ENCODE measurements at regions not wholly inside any gene's neighbourhood (a gene's known extent, or its start where the extent isn't known, plus 50 kb on each side); places are given as distances from the start of the nearest gene placed in this dataset.
"Not testable (repeated sequence)": the region's sequence is repeated elsewhere in the genome, so short reads cannot be mapped to it uniquely, and the experiment has no call there.

DNA sequence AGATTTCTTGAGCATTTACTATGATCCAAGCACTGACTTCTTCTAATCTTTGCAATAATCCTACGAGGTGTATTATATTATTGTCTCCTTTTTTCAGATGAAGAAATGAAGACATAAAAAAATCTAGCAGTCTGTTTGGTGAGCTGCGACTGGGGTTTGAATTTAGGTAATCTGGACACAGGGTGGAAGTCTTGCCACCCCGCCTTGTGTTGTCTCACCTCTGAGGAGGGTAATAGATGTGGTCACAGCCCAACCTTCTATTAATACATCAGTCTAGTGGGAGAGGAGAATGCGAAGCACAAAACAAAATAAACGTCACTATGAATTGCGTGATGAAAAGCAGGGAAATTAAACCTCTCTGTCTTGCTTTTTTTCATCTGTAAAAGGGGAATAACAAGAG is 993.9 kb downstream of the VRK1 start:
- no peak for TF ChIP-seq POLR2A (IDR thresholded peaks at IDR 0.05; ENCODE audit: low read depth, low read length)
- DNase-seq (ENCODE audit: insufficient read length, low spot score) (no peak), FAIRE-seq (no peak)

DNA sequence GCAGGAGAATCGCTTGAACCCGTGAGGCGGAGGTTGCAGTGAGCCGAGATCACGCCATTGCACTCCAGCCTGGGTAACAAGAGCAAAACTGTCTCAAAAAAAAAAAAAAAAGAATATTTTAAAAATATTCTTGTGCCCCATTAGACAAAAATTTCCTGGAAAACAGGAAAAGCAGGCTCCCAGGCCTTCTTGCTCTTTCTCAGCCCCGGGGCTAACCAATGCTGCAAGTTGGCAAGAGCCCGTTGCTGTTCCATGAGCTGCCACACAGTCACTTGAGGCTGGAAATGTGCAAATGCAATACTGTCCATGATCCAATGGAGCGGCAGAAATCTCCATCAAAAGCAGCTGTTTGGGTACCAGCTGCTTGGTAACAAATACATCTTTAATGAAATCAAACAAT is 994.7 kb downstream of the VRK1 start:
- FAIRE-seq (no peak), DNase-seq (ENCODE audit: insufficient read length, low spot score) (no peak)
- TF ChIP-seq POLR2A (IDR thresholded peaks at IDR 0.05; ENCODE audit: low read depth, low read length), result no peak

- FAIRE-seq (no peak), DNase-seq (ENCODE audit: insufficient read length, low spot score) (no peak)
- TF ChIP-seq POLR2A (IDR thresholded peaks at IDR 0.05; ENCODE audit: low read depth, low read length), result no peak
These were observed 999.3 kb downstream of the VRK1 start for GRCh38 chr14:97796511-97796910.

GRCh38 chr14:97798176-97798575 is 1001.0 kb downstream of the VRK1 start:
- TF ChIP-seq POLR2A (IDR thresholded peaks at IDR 0.05; ENCODE audit: low read depth, low read length), result no peak
- FAIRE-seq, result no peak
- no peak for DNase-seq (ENCODE audit: insufficient read length, low spot score)

DNA sequence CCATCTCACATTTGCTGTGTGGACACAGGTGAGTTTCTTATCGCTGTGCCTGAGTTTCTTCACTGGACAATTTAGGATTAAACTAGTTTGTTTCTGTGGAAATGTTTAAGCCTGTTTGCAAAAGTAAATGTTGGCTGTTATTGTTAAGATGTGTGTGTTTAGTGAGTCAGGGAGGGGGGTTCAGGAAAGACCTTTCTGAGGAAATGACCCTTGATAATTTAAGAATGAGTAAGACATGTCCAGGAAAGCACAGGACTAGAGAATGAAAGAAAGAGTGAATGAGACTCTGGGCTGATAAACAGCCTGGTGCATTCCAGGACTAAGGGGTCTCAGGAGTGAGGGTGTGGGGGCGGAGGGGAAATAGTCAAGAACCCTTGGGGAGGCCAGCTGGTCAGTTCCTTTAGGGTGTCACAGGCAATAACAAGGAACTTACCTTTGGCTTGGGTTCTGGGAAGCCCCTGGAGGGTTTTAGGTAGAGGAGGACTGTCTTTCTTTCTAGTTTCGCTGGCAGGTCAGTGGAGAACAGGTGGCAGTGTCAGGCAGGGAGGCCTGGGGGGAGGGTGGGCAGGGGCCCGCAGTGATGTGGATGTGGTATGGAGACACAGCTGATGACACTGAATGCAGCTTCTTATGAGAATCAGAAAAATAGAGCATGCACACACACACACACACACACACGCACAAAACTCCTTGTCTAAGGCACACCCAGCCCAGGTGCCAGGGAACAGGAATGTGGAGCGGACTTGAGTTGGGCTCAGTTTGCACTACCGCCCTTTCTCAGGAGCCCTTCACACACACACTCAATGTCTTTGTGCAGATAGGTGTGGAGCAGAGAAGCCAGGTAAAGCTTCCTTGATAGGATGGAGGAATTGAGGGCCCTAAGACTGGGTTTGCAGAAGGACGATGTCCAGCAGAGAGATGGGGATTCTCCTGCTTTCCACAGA is 1005.5 kb downstream of the VRK1 start:
- DNase-seq (ENCODE audit: insufficient read length, low spot score), result no peak
- no peak for TF ChIP-seq POLR2A (IDR thresholded peaks at IDR 0.05; ENCODE audit: low read depth, low read length)
- no peak for FAIRE-seq

- no peak for FAIRE-seq
- no peak for TF ChIP-seq POLR2A (IDR thresholded peaks at IDR 0.05; ENCODE audit: low read depth, low read length)
- DNase-seq (ENCODE audit: insufficient read length, low spot score), result no peak
These were observed 1006.9 kb downstream of the VRK1 start for GRCh38 chr14:97804056-97804455.

- FAIRE-seq (no peak), DNase-seq (ENCODE audit: insufficient read length, low spot score) (no peak)
- TF ChIP-seq POLR2A (IDR thresholded peaks at IDR 0.05; ENCODE audit: low read depth, low read length), result no peak
These were observed 1009.7 kb downstream of the VRK1 start for GRCh38 chr14:97806891-97807290.

DNA sequence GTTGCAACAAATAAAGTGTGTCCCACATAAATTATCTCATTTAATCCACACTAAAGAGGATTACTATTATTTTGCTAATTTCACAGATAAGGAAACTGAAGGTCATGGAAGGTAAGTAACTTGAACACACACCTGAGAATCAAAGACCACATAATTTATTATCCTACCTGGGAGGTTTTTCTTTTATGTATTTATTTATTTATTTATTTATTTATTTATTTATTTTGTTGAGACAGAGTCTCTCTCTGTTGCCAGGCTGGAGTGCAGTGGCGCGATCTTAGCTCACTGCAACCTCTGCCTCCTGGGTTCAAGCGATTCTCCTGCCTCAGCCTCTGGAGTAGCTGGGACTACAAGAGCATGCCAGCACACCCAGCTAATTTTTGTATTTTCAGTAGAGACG is 1011.4 kb downstream of the VRK1 start:
- not testable (repeated sequence) for FAIRE-seq; DNase-seq (ENCODE audit: insufficient read length, low spot score)

GRCh38 chr14:97813556-97813955 is 1016.4 kb downstream of the VRK1 start:
- no peak for TF ChIP-seq POLR2A (IDR thresholded peaks at IDR 0.05; ENCODE audit: low read depth, low read length)
- FAIRE-seq (no peak), DNase-seq (ENCODE audit: insufficient read length, low spot score) (no peak)

GRCh38 chr14:97820781-97821180 is 1023.6 kb downstream of the VRK1 start:
- DNase-seq (ENCODE audit: insufficient read length, low spot score) (no peak), FAIRE-seq (no peak)
- no peak for TF ChIP-seq POLR2A (IDR thresholded peaks at IDR 0.05; ENCODE audit: low read depth, low read length)

DNA sequence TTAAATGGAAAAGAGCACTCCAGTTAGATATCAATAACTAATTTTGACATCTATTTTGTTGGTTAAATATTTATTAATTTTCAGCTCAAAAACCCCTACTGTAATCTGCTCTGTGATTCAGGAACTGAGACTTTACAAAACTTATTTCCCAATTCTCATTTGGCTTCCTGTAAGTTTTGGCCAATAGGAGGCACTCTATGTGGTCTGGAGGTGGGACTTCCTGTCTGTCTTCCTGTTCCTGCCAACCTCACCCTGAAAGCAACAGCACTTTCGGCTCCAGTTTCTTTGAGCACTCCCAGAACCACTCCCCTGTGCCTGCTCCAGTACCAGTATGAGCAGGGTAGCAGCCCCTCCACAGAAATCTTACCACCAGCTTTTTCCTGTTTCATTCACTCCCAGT is 1027.0 kb downstream of the VRK1 start:
- no peak for TF ChIP-seq POLR2A (IDR thresholded peaks at IDR 0.05; ENCODE audit: low read depth, low read length)
- no peak for DNase-seq (ENCODE audit: insufficient read length, low spot score)
- no peak for FAIRE-seq

DNA sequence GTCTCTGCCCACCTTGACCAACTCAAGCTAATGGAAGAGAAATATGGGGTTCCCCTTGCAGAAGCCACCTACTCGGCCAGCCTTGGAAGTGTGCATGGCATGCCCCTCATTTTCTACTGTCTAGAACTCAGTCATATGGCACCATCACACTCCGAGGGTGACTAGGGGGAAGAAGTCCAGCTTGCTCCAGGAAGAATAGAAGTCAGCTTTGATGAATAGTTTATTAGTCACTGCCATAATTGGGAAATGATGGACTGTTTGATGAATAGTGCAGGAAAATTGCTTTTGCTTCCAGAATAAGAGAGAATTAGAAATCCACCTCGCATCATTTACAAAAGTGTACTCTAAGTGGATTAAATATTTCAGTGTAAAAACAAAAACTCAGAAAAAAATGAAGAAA is 1030.6 kb downstream of the VRK1 start:
- FAIRE-seq (no peak), DNase-seq (ENCODE audit: insufficient read length, low spot score) (no peak)
- no peak for TF ChIP-seq POLR2A (IDR thresholded peaks at IDR 0.05; ENCODE audit: low read depth, low read length)

- DNase-seq (ENCODE audit: insufficient read length, low spot score) (no peak), FAIRE-seq (no peak)
- no peak for TF ChIP-seq POLR2A (IDR thresholded peaks at IDR 0.05; ENCODE audit: low read depth, low read length)
These were observed 1035.6 kb downstream of the VRK1 start for GRCh38 chr14:97832776-97833175.

DNA sequence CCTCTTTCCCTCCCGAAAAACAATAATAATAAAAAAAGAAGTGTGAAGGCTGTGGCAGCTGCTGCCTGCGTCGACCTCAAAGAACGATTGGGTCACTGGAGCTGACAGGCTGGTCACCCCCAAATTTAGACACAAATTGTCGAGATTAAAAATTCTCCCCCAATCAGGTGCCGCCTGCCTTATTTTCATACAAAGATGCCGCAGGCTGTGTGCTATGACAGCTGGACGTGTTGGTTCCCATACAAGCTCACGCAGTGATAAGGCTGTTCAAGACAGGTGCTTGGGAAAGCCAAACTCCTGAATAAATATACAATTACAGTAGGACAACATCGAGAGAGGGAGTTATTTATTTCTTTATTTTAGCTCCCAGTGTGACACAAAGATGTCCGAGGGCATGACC is 1041.8 kb downstream of the VRK1 start:
- DNase-seq (ENCODE audit: insufficient read length, low spot score) (no peak), FAIRE-seq (no peak)
- TF ChIP-seq POLR2A (IDR thresholded peaks at IDR 0.05; ENCODE audit: low read depth, low read length), result no peak

DNA sequence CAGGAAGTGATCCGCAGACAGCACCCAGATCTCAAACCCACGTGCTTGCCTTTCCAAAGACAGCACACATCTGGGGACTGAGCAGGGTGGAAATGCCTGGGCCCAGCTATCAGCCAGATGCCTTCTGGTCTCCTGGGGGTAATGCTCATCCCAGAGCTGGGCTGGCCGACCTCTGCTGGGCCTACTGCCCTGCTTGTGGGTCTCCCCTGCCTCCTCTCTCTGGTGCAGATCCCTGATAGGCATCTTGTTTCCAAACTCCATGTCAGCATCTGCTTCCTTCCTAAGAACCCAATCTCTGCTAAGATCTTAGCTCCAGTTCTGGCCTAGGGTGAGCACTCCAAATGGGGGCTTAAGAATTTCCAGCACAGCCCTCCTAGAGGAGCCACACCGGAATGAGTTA is 1043.0 kb downstream of the VRK1 start:
- no peak for FAIRE-seq
- TF ChIP-seq POLR2A (IDR thresholded peaks at IDR 0.05; ENCODE audit: low read depth, low read length), result no peak
- no peak for DNase-seq (ENCODE audit: insufficient read length, low spot score)

Data from H54 (cell line).